ENCODE measurements at regions not wholly inside any gene's neighbourhood (a gene's known extent, or its start where the extent isn't known, plus 50 kb on each side); places are given as distances from the start of the nearest gene placed in this dataset.

DNA sequence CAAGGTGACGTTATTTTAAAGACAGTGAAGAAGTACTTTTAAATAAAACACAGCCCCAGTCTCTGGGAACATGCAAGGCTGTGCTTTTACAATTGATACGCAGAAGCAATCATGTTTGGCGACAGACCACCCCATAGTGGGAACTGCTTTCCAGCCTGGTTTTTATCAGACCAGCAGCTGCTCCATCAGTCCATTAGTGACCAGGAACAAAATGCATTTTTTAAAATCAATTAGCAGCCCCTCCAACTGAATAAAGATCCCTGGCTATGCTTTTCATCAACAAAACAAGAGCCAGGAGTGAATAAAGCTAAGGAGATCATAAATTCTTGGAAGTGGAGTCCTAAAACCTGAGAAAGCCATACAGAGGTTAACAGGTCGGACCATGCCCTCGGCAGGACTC is 153.0 kb upstream of the TENM3 start:
- no peak for DNase-seq (ENCODE audit: low read depth)

DNA sequence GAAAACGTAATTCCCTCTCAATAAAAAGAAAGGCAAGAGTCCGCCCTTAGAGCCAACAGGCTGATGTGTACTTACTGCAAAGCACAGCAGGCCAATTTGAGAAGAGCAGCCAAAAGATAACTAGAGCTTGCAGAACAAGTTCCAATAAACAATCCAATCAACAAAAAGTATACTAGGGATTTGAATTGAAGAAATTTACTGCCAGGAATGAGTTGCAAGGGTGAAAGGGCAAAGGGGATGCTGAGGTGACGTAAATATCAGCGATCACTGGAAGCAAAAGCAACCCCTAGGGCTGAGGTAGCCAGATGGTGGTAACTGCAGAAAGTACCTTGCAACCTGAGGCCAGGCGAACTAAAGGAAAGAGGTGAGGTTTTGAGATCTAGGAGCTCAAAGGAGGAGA is 152.1 kb upstream of the TENM3 start:
- no peak for DNase-seq (ENCODE audit: low read depth)

DNA sequence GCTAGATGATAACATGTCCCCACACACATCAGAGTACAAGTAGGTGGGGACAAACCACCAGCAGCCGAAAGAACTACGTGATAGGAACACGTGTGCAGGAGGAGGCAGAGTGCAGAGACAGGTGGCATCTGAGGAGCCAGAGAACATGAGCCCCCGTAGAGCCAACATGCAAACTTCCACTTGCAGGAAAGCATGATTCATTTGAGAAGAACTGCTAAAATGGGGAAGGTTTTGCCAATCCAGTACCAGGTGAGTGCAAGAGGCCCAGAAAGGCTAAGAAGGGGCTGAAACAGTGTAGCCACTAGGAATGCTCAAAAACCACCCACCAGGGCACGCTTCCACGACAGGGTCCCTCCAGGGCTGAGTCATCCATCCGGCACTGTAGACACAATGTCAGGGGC is 149.8 kb upstream of the TENM3 start:
- DNase-seq (ENCODE audit: low read depth), result no peak

DNA sequence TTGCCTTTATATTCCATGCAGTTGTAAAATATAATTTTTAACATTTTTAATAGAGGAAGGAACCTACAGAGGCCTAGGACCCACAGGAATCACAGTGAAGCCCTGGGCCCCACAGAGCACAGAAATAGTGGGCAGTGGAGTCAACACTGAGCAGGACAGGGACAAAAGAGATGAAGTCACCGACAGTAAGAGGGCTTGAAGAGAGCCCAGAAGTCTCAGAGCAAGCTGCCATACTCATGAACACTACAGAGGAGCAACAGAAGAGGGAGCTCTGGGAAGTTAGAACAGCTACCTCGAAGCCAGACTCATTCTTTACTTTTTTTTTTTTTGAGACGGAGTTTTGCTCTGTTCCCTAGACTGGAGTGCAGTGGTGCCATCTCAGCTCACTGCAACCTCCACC is 149.3 kb upstream of the TENM3 start:
- no peak for DNase-seq (ENCODE audit: low read depth)

DNA sequence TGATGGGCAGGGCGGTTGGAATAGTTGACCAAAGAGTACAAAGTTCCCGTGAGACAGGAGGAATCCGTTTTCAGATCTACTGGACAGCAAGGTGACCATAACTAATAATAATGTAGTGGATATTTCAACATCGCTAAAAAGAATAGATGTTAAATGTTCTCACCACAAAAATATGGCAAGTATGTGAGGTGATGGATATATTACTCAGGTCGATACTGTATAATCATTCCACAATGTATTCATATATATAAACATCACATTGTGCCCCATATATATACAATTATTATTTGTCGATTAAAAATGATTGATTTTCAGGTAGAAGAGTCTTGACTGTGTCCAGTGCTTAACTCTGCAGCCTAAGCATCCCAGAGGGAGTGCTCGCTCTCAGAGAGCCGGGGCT is 141.6 kb upstream of the TENM3 start:
- no peak for DNase-seq (ENCODE audit: low read depth)

DNA sequence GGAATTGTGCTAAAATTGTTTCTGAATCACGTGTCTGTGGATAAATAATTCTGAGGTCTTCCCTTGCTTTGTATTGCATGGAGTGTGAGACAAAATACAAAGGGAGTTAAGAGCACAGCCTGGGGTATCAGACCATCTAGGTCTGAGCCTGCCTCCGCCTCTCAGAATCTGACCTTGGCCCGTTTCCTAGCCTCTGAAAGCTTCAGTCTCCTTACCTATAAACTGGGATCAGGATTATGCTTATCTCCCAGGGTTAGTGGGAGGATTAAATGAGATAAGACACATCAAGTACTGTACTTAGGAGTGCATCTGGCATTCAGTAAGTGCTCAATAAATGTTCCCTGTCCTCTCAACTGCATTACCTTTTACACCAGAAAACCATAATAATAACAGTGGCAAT is 140.6 kb upstream of the TENM3 start:
- no peak for DNase-seq (ENCODE audit: low read depth)

DNA sequence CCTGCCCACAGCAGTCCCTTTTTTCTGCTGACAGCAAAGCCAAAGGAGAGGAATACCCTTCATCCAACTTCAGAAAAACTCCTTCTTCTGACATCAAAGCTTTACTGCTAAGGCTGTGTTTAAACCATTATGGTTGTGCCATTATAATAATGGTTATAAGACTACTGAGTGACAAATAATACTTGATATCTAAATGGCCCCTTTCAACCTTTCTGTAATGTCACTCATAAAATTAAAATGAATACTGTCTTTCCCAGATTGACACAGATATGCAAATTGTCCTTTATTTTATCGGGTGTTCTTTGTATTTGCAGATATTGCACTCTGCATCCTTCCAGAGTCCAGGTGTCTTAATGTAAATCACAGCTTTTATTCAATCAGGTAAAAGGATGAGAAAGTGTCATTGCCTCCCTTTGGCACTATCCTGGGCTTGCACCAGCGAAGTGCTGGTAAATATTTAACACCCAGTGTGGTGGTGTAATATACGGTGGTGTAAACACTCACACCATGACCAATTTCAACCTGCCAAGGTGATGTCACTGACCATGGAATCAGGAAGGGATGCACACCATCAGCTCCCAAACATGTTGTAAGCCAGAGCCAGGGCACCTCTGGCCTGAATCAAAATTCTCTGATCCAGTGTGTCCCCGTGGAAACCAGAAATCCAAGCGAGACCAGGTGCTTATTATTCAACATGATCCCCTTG is 139.4 kb upstream of the TENM3 start:
- DNase-seq (ENCODE audit: low read depth), result no peak

DNA sequence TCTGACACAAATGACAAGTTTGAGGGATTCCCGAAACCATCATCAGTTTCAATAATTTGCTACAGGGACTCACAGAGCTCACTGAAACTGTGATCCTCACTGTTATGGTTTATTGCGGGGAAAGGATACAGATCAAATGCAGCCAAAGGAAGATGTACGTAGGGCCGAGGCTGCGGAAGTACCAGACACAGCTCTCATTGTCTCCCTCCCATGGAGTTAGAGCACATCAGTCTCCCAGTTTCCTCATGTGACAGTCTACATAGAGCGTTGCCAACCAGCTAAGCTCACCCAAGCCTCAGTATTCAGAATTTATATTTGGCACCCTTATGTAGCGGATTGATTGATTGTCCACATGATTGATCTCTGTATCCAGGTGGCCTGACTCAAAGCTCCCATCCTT is 137.8 kb upstream of the TENM3 start:
- DNase-seq (ENCODE audit: low read depth), result no peak

DNA sequence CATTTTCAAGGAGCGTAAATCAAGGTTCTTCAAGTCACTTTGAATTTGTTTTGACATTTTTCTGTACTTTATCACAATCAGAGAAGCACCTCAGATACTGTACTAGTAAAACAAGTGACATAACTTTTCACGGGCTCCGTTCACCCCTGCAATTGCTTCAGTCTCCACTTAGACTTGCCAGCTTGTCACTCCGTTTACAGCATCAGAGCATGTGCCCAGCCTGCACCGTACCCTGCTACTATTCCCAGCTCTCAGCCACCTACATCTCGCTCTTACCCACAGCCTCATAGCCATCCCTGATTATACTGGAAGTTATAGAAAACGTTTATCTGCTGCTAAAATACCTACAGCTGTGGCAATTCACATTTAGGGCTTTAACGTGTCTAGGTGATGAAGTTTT is 135.3 kb upstream of the TENM3 start:
- DNase-seq (ENCODE audit: low read depth), result no peak

DNA sequence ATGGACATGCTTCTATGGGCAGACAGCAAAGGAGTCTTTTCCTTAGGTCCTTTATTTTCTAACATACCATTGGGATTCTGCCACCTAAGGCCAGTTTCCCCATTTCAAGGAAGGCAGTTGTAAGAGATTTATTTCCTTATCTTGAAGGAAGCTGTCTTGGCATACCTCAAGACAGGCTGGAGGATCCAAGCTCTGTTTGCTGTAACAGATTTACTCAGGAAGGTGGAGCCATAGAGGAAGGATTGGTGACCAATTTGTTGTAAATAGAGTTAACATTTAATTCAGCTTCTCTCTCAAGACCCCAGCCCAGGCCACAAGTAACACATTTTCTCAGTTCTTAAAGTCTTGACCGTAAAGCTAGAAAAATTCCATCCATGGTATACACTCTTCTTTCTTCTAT is 131.6 kb upstream of the TENM3 start:
- no peak for DNase-seq (ENCODE audit: low read depth)

DNA sequence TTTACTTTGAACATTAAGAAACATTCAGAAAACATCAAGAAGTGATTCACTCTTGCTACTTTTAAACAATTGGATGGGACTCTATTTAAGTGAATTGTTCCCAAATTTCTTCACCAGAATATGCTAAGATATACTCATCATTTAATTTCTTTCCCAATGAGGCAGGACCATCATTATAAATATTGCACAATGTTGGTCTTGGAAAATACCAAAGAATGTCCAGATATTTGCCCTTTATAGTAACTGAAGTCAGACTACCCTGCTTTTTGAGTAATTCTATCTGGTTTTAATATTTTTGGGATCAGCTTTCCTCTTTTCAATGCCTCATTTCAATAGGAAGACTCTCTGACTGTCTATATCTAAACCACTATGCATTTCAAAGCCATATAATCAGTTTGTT is 129.4 kb upstream of the TENM3 start:
- DNase-seq (ENCODE audit: low read depth), result no peak

DNA sequence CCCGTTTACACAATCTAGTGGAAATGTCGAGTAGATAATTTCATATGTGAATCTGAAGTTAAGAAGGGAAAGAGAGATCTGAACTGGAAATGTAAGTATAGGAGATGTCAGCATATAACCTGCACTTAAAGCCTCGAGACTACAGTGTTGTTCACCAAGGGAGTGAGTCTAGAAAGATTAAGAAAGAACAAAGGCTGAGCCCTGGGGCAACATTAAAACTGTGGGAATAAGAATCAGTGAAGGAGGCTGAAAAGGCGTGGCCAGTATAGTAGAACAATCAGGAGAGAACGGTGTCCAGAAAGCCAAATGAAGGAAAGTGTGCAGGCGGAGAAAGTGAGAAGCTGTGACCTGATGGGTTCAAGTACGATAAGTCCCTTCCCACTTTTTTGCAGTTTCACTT is 118.8 kb upstream of the TENM3 start:
- no peak for DNase-seq (ENCODE audit: low read depth)

DNA sequence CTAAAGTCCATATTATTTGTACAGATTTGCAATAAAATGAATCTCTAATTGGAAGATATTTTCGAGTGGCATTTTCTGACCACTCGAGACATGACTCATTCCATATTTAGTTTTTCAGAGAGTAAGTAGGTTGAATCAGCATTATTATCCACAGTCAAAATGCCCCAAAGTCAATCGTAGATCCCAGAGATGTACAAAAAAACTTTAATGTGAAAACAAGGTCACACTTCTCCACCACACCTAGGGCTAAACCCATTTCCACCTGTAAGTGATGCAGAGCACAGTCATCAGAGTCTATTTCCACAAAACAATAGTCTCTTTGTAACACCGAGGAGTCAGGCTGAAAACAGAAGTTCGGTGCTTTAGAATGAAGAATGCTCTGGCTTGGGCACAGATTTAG is 117.1 kb upstream of the TENM3 start:
- no peak for DNase-seq (ENCODE audit: low read depth)

DNA sequence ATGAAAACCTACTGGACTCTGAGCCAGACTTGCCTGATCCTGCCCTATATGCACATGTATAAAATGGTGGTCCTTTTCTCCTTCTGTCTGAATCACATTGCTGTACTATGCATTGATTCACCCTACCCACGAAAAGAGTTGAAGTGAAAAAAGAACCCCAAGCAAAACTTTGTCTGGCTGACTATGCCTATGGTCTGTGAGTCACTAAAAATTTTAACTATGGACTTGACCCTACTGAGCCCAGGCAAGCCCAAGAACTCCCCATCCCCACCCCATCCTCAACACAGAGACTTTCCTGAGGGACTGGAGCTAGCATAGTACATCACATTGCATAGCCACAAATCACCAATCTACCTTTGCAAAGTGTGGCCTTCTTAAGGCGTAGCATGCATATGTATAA is 116.6 kb upstream of the TENM3 start:
- DNase-seq (ENCODE audit: low read depth), result no peak

DNA sequence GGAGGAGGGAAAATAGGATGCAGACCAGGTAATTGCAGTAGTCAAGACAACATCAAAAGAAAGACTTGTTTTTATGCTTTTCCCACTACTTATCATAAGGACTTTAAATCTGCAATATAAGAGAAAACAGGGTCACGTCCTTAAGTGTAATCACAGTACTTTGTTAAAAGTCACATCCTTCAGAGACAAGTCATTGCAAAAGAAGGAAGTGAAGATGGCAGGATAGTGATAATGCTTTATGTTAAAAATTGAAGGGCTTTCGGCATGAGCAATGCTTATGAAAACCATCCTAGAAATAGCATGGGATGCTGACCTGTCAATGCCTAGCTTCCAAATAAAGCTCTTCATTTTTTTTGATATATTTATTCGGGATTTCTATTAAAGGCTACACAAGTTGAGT is 110.2 kb upstream of the TENM3 start:
- DNase-seq (ENCODE audit: low read depth), result no peak

DNA sequence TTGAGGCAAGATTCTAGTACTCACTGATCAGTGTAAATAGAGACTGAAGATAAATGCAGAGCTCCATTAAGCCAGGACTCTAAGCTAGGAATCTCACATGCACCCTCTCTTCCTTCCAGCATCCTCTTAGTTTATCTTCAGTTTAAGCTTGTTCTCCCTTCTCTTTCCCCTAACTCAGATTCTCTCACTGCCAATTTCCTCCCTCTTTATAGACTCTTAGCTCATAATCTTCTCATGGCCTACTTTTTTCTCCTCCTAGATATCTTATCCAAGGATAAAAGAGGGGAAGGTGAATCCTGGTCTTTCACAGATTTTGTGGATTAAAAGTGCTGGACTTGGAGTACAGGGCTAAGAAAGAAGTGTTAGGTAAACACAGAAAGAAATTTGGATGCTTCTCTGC is 108.9 kb upstream of the TENM3 start:
- DNase-seq (ENCODE audit: low read depth), result no peak

DNA sequence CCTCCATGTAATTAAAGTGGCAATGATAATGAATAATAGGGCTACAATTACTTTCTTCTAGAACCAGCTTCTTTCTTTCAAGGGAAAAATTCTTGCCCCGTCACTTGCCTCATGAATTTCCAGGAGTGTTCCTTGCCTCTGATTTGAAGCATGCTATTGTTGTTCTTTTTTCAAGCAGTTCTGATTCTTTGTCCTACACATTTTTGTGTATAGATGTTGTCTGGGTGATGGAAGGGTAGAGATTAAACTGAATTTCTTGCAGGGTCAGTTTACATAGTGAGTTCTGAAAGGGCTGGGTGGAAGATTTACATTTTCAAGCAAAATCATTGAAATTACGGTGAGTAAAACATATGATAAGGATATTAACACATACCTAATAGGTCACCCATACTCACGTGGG is 107.0 kb upstream of the TENM3 start:
- no peak for DNase-seq (ENCODE audit: low read depth)

DNA sequence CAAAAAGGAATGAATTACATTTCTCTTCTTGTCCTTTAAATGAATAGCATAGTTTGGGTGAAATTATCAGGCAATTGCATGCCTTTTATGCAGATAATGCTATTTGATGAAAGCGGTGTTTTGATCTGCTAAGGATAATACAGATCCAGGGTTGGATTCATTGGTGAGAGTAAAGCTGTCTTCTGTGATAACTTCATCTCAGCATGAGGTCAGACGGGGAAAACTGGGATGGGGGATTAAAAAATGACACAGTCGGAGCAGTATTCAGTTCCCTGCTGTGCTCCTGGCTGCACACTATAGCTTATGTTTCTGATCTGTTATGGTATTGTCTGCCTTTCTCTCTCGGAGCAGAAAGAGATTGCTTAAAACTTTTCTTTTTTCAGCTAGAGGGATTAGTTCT is 105.9 kb upstream of the TENM3 start:
- no peak for DNase-seq (ENCODE audit: low read depth)

DNA sequence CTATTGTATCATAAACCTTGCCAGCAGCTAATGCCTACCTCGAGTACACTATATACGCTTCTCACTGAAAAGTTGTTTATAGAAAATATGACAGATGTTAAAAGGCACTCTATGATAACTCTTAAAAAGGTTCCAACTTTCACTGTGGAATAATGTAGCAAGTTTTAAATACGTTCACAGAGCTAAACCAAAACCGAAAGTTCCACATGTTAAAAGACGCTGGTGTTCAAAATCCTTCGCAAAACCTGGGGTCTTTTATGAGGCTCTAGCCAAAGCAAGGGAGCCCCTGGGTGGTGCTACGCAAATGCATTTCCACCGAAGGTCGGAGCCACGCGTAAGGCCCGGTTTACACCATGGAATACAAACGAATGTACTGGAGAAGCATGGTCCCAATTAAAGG is 103.7 kb upstream of the TENM3 start:
- no peak for DNase-seq (ENCODE audit: low read depth)

DNA sequence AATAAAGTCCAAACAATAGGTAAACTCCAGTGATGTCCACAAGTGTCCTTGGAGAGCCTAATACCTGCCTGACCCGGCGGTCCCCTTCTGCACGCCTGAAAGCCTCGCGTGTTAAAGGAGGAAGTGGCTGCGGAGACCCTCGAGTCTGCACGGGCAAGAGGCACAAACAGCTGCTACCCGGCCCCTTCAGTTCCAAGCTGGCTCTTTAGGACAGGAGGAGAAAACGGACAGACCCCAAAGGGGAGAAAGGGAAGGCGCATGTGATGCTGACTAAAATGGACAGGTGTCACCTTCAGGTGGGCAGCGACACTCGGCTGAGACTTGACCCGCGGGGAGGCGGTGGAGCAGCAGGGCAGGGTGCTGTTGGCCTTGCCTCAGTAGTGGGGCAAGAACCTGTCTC is 102.7 kb upstream of the TENM3 start:
- no peak for DNase-seq (ENCODE audit: low read depth)

DNA sequence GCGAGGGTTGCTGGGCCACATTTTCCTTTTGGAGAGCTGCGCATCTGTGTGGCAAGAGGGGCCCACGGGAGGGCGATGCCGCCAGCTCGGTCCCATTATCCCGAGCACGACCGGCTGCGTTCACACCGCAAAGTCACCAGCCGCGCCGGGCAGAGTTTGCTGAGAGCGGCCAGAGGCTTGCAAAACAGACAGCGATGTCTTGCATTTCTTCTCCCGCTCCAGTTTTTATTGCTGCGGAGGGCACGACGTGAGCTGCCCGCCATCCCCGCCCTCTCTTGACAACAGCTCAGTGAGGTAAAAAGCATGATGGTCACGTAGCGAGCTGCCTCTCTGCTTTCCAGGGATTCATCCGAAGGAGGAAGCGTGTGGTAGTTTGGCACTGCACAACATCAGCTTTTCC is 102.1 kb upstream of the TENM3 start:
- DNase-seq (ENCODE audit: low read depth), result no peak

DNA sequence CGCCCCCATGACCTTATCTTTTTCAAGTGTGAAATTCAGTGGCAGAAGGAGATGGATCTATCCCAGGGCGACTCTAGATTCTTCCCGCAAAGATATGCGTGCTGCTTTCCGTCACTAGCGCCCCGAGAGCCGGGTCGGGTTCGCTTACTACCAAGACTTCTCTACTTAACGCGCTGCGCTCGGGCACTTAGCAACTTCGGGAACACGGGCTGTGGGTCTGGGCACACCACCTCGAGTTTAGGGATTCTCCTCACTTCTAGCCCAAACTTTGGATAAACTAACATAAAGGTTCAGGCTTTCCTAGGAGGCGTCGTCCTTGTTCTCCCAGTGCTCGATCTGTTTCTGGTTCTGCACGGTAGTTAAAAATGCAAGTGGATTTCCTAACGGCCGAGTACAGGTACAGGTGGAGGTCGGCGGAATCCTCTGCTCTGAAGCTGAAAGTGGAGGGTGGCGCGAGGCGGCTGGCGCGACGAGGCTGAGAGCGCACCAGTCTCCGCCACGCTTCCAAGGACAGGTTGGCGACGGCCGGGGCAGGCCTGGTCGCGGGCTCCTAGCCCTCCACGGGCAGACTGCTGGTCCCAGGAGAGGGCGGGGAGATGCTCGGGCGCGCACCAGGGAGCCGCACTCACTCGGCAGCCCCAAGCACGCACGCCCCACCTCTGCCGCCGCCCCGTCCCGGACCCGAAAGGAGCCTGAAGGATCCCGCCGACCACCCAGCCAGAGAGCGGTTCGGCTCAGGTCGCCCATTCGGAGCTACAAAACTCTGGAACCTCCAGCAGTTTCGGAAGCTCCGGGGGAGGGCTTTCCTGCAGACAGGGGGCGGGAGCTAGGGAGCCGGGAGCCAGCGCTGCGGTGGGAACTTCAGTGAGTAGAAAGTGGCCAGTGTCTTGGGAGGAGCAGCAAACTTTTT is 100.8 kb upstream of the TENM3 start:
- no peak for DNase-seq (ENCODE audit: low read depth)

DNA sequence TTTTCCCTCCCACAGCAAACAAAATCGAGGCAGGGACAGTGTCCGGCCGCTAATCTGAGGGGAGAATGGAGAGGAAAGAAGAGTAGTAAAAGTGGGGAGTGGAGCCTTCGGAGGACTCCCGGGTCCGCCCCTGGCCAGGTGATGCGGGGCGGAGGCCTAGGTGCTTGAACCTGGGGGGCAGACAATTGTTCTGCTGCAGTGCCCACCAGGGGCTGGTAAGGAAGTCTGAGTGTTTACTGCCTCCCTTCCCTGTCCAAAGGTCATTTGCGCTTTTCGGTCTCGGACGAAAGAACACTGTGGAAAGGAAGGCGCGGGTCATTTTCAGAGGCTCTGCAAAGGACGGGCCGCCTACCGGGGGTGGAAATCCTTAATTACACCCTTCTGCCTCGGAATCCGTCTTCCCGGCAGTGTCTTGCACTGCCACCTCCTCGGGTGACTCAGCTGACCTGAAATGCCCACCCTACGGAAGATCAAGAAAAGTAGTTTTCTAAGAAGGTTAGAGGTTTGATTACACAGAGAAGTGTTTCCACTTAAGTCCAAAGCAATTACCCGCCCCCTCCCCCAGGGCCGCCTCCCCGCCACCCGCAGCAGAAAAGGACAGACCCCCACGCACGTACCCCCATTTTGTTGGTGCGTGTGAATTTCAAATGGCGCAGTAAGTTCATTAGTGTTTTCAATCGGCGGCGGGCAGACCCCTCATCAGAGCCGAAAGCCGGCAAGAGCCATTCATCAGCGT is 99.9 kb upstream of the TENM3 start:
- no peak for DNase-seq (ENCODE audit: low read depth)

All from HS-27A (cell line).